Daoy (cell line): ENCODE measurements at regions not wholly inside any gene's neighbourhood (a gene's known extent, or its start where the extent isn't known, plus 50 kb on each side); places are given as distances from the start of the nearest gene placed in this dataset.
"Not testable (repeated sequence)": the region's sequence is repeated elsewhere in the genome, so short reads cannot be mapped to it uniquely, and the experiment has no call there.

Experiments used
- DNase-seq: peaks from one replicate; pipeline ENCODE4 v3.0.0-alpha.2; 2015; ENCODE audit warnings: low read depth

- DNase-seq, result no peak
Measured at GRCh38 chr1:55544826-55545225, 329.7 kb upstream of the USP24 start.

- DNase-seq, result peak; percentile 20
Measured at GRCh38 chr1:55542901-55543504, 327.8 kb upstream of the USP24 start.

- DNase-seq, result no peak
Measured at GRCh38 chr1:55541296-55541695, 326.1 kb upstream of the USP24 start.

GRCh38 chr1:55539652-55540512 lies 324.7 kb upstream of the USP24 start:
- DNase-seq, result no peak

- DNase-seq, result no peak
Measured at GRCh38 chr1:55538428-55538827, 323.3 kb upstream of the USP24 start.

- no peak for DNase-seq
Measured at GRCh38 chr1:55536545-55536865, 321.3 kb upstream of the USP24 start.

GRCh38 chr1:55535724-55536544 lies 320.8 kb upstream of the USP24 start:
- DNase-seq, result no peak

GRCh38 chr1:55534565-55535121 lies 319.5 kb upstream of the USP24 start:
- DNase-seq, result no peak

GRCh38 chr1:55531644-55532043 lies 316.5 kb upstream of the USP24 start:
- DNase-seq, result no peak

GRCh38 chr1:55530749-55531478 lies 315.8 kb upstream of the USP24 start:
- no peak for DNase-seq

GRCh38 chr1:55529017-55529416 lies 313.9 kb upstream of the USP24 start:
- DNase-seq, result no peak

- DNase-seq, result no peak
Measured at GRCh38 chr1:55527831-55528230, 312.7 kb upstream of the USP24 start.

GRCh38 chr1:55526716-55527115 lies 311.6 kb upstream of the USP24 start:
- no peak for DNase-seq

GRCh38 chr1:55524006-55524405 lies 308.8 kb upstream of the USP24 start:
- no peak for DNase-seq

GRCh38 chr1:55522982-55523381 lies 307.8 kb upstream of the USP24 start:
- DNase-seq, result no peak

GRCh38 chr1:55522353-55522903 lies 307.3 kb upstream of the USP24 start:
- no peak for DNase-seq

- DNase-seq, result no peak
Measured at GRCh38 chr1:55520861-55521260, 305.7 kb upstream of the USP24 start.

GRCh38 chr1:55519937-55520683 lies 304.9 kb upstream of the USP24 start:
- DNase-seq, result no peak

GRCh38 chr1:55519276-55519675 lies 304.1 kb upstream of the USP24 start:
- DNase-seq, result no peak

GRCh38 chr1:55517036-55517435 lies 301.9 kb upstream of the USP24 start:
- no peak for DNase-seq

- not testable (repeated sequence) for DNase-seq
Measured at GRCh38 chr1:55514571-55514970, 299.4 kb upstream of the USP24 start.
